Suprapubic skin (tissue), 4 donors: ENCODE measurements at regions not wholly inside any gene's neighbourhood (a gene's known extent, or its start where the extent isn't known, plus 50 kb on each side); places are given as distances from the start of the nearest gene placed in this dataset.

ENCODE experiments used
- DNase-seq, 2 donors: peaks; one replicate each; pipeline ENCODE4 v3.0.0-alpha.2; 2019; ENCODE audit warnings: low spot score in 2 of 2
- H3K27ac ChIP-seq: fragments of 200-600 bp; sonication (generic); one replicate; pipeline ENCODE4 v1.5.1; 2019
- H3K27me3 ChIP-seq: fragments of 200-600 bp; sonication (generic); one replicate; pipeline ENCODE4 v1.5.1; 2019
- H3K36me3 ChIP-seq: fragments of 200-600 bp; sonication (generic); one replicate; pipeline ENCODE4 v1.5.1; 2019
- H3K4me1 ChIP-seq: fragments of 200-600 bp; sonication (generic); one replicate; pipeline ENCODE4 v1.5.1; 2019
- H3K4me3 ChIP-seq: fragments of 200-600 bp; sonication (generic); one replicate; pipeline ENCODE4 v1.5.1; 2019; ENCODE audit warnings: mild to moderate bottlenecking
- H3K9me3 ChIP-seq: fragments of 200-600 bp; sonication (generic); one replicate; pipeline ENCODE4 v1.5.1; 2019
- CTCF ChIP-seq, 2 donors: fragments of 200-600 bp in 1 of 2; fragments of 450-650 bp in 1 of 2; sonication (generic) in 1 of 2; IDR thresholded peaks; one replicate each; pipeline ENCODE4 v1.5.1; 2016 to 2019; ENCODE audit warnings: antibody characterized with exemption in 2 of 2, mild to moderate bottlenecking in 1 of 2, moderate library complexity in 1 of 2
- EP300 ChIP-seq: sonication (generic); formaldehyde crosslinking; IDR thresholded peaks from one replicate; pipeline ENCODE4 v1.6.1; 2017; ENCODE audit warnings: antibody characterized with exemption
- POLR2A ChIP-seq, 2 donors: fragments of 450-650 bp; IDR thresholded peaks; one replicate each; pipeline ENCODE4 v1.6.1; 2017; ENCODE audit warnings: antibody characterized with exemption in 2 of 2, mild to moderate bottlenecking in 2 of 2, moderate library complexity in 2 of 2
- POLR2AphosphoS5 ChIP-seq, 3 donors: sonication (generic); formaldehyde crosslinking; IDR thresholded peaks; one replicate each; pipeline ENCODE4 v1.6.1; 2017; ENCODE audit warnings: antibody characterized with exemption in 3 of 3
- WGBS: methylation state at CpG from one replicate; pipeline ENCODE4 v1.1.5; 2018; 5-methylcytosine and 5-hydroxymethylcytosine counted together

DNA sequence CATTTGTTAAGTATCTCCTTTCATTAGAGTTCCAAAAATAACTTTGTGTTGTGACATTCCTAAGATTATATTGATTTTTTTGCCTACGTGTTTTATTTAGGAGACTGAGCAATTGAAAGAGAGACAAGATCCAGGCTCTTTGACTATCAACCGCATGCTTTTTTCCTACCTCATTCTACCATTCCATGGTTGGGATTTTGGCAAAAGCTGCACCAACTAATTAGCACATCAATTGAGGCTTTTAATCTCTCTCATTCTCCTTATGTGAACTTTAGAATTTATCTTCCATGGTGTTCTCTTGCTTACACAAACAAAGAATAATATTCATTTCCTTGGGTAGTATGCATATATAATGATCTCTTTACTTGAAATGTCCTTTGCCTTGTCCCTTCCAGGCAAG is 338.7 kb upstream of the SMC2 start:
- DNase-seq = no peak
- no peaks in the 10 kb centered on the region for H3K27me3 ChIP-seq
- no peak for TF ChIP-seq POLR2AphosphoS5 (IDR thresholded peaks at IDR 0.05)
- no peak for TF ChIP-seq EP300
- TF ChIP-seq CTCF (IDR thresholded peaks at IDR 0.05) = no peak
- TF ChIP-seq POLR2A (IDR thresholded peaks at IDR 0.05) = no peak
- H3K4me1 ChIP-seq = no peaks in the 10 kb centered on the region
- no peak overlapping the region for H3K27ac ChIP-seq
- 67% methylated on average over 2 of the region's 2 CpGs for WGBS
- H3K9me3 ChIP-seq = no peaks in the 10 kb centered on the region
- no peak overlapping the region for H3K4me3 ChIP-seq
- no peaks in the 10 kb centered on the region for H3K36me3 ChIP-seq

DNA sequence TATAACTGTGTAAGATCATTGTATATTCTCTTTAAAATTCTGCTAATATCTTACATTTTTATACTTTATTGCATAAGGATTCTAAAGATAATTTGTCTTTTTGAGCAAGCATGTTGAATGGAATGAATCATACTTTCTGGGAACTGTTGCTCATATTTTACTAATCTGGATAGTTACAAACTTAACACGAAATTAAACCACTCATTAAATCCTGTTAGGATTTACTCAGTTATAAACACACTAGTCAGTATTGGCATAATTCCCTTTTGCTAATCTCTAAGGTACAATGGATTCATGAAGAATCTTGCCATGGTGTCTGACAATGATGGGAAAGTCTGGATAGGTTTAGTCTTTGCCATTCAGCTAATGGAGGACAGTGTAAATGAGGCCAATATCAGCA is 338.1 kb upstream of the SMC2 start:
- no peaks in the 10 kb centered on the region for H3K9me3 ChIP-seq
- H3K27ac ChIP-seq = no peak overlapping the region
- H3K4me1 ChIP-seq = no peaks in the 10 kb centered on the region
- 41% methylated on average over 1 of the region's 1 CpG for WGBS
- no peak overlapping the region for H3K4me3 ChIP-seq
- no peaks in the 10 kb centered on the region for H3K36me3 ChIP-seq
- DNase-seq = no peak
- H3K27me3 ChIP-seq = no peaks in the 10 kb centered on the region
- no peak for TF ChIP-seq CTCF (IDR thresholded peaks at IDR 0.05)
- no peak for TF ChIP-seq POLR2A (IDR thresholded peaks at IDR 0.05)
- no peak for TF ChIP-seq EP300
- no peak for TF ChIP-seq POLR2AphosphoS5 (IDR thresholded peaks at IDR 0.05)

DNA sequence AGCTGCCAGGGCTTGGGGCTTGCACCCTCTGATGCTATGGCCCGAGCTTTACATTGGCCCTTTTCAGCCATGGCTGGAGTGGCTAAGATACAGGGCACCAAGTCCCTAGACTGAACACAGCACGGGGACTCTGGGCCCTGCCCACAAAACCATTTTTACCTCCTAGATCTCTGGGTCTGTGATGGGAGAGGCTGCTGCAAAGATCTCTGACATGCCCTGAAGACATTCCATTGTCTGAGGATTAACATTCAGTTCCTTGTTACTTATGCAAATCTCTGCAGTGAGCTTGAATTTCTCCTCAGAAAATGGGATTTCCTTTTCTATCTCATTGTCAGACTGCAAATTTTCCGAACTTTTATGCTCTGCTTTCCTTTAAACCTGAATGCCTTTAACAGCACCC is 337.0 kb upstream of the SMC2 start:
- H3K4me3 ChIP-seq = no peak overlapping the region
- no peak for DNase-seq
- H3K27ac ChIP-seq = no peak overlapping the region
- H3K36me3 ChIP-seq = no peaks in the 10 kb centered on the region
- H3K27me3 ChIP-seq = no peaks in the 10 kb centered on the region
- TF ChIP-seq POLR2A (IDR thresholded peaks at IDR 0.05) (no peak), POLR2AphosphoS5 (IDR thresholded peaks at IDR 0.05) (no peak), CTCF (IDR thresholded peaks at IDR 0.05) (no peak), EP300 (no peak)
- no peaks in the 10 kb centered on the region for H3K9me3 ChIP-seq
- WGBS = 72% methylated on average over 2 of the region's 3 CpGs
- H3K4me1 ChIP-seq = no peaks in the 10 kb centered on the region

GRCh38 chr9:103761466-103761865 is 332.6 kb upstream of the SMC2 start:
- Histone ChIP-seq H3K27me3 (no peaks in the 10 kb centered on the region), H3K27ac (no peak overlapping the region), H3K9me3 (no peaks in the 10 kb centered on the region), H3K4me3 (no peak overlapping the region), H3K36me3 (no peaks in the 10 kb centered on the region), H3K4me1 (no peaks in the 10 kb centered on the region)
- no peak for DNase-seq
- TF ChIP-seq POLR2A (IDR thresholded peaks at IDR 0.05) (no peak), POLR2AphosphoS5 (IDR thresholded peaks at IDR 0.05) (no peak), EP300 (no peak), CTCF (IDR thresholded peaks at IDR 0.05) (no peak)
- 59% methylated on average over 2 of the region's 2 CpGs for WGBS

- Histone ChIP-seq H3K27me3 (no peaks in the 10 kb centered on the region), H3K36me3 (no peaks in the 10 kb centered on the region), H3K9me3 (no peaks in the 10 kb centered on the region), H3K27ac (no peak overlapping the region), H3K4me3 (no peak overlapping the region), H3K4me1 (no peaks in the 10 kb centered on the region)
- DNase-seq = no peak
- no peak for TF ChIP-seq EP300
- TF ChIP-seq POLR2A (IDR thresholded peaks at IDR 0.05) = no peak
- 79% methylated on average over 2 of the region's 2 CpGs for whole genome bisulfite sequencing
Observed at GRCh38 chr9:103789686-103790085, 304.4 kb upstream of the SMC2 start.

- DNase-seq = no peak
- Histone ChIP-seq H3K27me3 (no peaks in the 10 kb centered on the region), H3K27ac (no peak overlapping the region), H3K4me1 (no peaks in the 10 kb centered on the region), H3K9me3 (no peaks in the 10 kb centered on the region), H3K36me3 (no peaks in the 10 kb centered on the region), H3K4me3 (no peak overlapping the region)
- no peak for TF ChIP-seq CTCF (IDR thresholded peaks at IDR 0.05)
- TF ChIP-seq POLR2AphosphoS5 (IDR thresholded peaks at IDR 0.05) = no peak
- TF ChIP-seq POLR2A (IDR thresholded peaks at IDR 0.05) = no peak
- no peak for TF ChIP-seq EP300
- 68% methylated on average over 1 of the region's 1 CpG for WGBS
Observed at GRCh38 chr9:103798620-103799019, 295.5 kb upstream of the SMC2 start.
